ENCODE measurements at regions not wholly inside any gene's neighbourhood (a gene's known extent, or its start where the extent isn't known, plus 50 kb on each side); places are given as distances from the start of the nearest gene placed in this dataset.

DNA sequence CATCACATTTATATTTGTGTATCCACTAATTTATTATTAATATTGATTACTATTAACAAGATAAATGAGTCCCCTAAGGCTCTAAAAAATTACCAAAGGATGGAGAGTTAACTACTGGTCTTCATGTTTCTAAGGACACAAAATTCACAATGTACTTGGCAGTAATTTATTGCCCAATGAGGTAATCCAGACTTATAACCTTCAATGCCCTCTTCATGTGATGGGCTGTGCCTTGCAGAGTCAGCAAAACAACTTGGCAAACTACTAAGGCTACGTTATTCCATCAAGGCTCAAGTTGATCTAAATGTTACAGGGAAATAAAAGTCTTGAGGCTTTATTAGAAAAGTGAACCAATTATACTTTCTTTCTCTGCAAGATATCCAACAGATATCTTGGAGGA, 804.9 kb upstream of the NXPH2 start:
- no peak overlapping the region for H3K9ac ChIP-seq (ENCODE audit: low read length)
- CTCF ChIA-PET, result no interaction called here
- H2AFZ ChIP-seq (ENCODE audit: insufficient read depth, low read depth, low read length, poor library complexity, severe bottlenecking), result no peak overlapping the region
- no CpG with 5 or more reads among the region's 1 CpG for WGBS (ENCODE audit: insufficient coverage)
- intact Hi-C loops (cut with micrococcal nuclease), result no loop called here
- DNase-seq, result no peak
- no peaks in the 10 kb centered on the region for H3K79me2 ChIP-seq (ENCODE audit: control insufficient read depth, insufficient read depth, low read length)
- H4K20me1 ChIP-seq (ENCODE audit: control insufficient read depth, insufficient read depth, low read length, poor library complexity, severe bottlenecking), result no peaks in the 10 kb centered on the region
- Mint-ChIP-seq H3K27me3 (no peaks in the 10 kb centered on the region), H3K4me1 (no peaks in the 10 kb centered on the region), H3K4me3 (no peak overlapping the region), H3K27ac (no peak overlapping the region), H3K9me3 (ENCODE audit: insufficient read depth) (no peaks in the 10 kb centered on the region)
- H3K9me3 ChIP-seq (ENCODE audit: control extremely low read depth in 1 of 3, control insufficient read depth in 2 of 3, insufficient read depth in 1 of 3, low read length in 2 of 3), result no peaks in the 10 kb centered on the region
- no peaks in the 10 kb centered on the region for H3K27me3 ChIP-seq (replicated peaks in 1 of 4; ENCODE audit: control extremely low read depth in 1 of 4, control insufficient read depth in 3 of 4, insufficient read depth in 4 of 4, low read length in 3 of 4)
- no peaks in the 10 kb centered on the region for H3K36me3 ChIP-seq (replicated peaks in 1 of 2; ENCODE audit: control extremely low read depth in 1 of 2, control insufficient read depth in 1 of 2, extremely low read depth in 1 of 2, insufficient read depth in 2 of 2, low read length in 1 of 2)
- no peak for ATAC-seq (ENCODE audit: low read depth)
- H3K4me3 ChIP-seq (ENCODE audit: control extremely low read depth in 1 of 5, extremely low read depth in 1 of 5, insufficient read depth in 1 of 5, low read depth in 2 of 5, low read length in 4 of 5), result no peak overlapping the region
- no peak overlapping the region for H3K27ac ChIP-seq (ENCODE audit: low read length in 2 of 2)
- no peaks in the 10 kb centered on the region for H3K4me1 ChIP-seq (ENCODE audit: control insufficient read depth in 2 of 2, insufficient read depth in 2 of 2, low read length in 2 of 2)
- TF ChIP-seq EZH2 (IDR thresholded peaks at IDR 0.05; ENCODE audit: borderline replicate concordance, insufficient read depth, low read depth, low read length, poor library complexity, severe bottlenecking), result no peak
- TF ChIP-seq, protein P1, sequence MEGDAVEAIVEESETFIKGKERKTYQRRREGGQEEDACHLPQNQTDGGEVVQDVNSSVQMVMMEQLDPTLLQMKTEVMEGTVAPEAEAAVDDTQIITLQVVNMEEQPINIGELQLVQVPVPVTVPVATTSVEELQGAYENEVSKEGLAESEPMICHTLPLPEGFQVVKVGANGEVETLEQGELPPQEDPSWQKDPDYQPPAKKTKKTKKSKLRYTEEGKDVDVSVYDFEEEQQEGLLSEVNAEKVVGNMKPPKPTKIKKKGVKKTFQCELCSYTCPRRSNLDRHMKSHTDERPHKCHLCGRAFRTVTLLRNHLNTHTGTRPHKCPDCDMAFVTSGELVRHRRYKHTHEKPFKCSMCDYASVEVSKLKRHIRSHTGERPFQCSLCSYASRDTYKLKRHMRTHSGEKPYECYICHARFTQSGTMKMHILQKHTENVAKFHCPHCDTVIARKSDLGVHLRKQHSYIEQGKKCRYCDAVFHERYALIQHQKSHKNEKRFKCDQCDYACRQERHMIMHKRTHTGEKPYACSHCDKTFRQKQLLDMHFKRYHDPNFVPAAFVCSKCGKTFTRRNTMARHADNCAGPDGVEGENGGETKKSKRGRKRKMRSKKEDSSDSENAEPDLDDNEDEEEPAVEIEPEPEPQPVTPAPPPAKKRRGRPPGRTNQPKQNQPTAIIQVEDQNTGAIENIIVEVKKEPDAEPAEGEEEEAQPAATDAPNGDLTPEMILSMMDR (IDR thresholded peaks at IDR 0.05), result no peak
- POLR2A ChIA-PET, result no interaction called here
- no peak overlapping the region for H3K4me2 ChIP-seq (replicated peaks; ENCODE audit: low read depth, low read length, poor library complexity, severe bottlenecking)

DNA sequence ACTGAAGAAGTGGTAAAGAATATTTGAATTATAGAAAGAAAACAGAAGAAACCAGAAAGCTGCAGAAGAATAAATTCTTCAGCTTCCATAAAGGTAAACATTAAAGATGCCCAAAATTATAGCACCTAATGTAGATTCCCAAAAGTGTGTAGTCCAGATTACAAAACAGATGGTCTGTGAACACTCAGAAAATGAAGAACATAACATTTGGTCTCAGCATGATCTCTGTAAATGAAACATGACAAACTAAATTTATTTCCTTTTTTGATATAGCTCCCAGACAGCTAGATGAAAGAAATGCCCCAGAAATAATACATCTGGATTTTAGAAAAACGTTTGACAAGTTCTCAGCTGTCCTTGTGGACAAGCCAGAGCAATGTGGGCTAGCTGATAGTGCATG, 794.2 kb upstream of the NXPH2 start:
- Histone ChIP-seq H3K4me3 (ENCODE audit: control extremely low read depth in 1 of 5, extremely low read depth in 1 of 5, insufficient read depth in 1 of 5, low read depth in 2 of 5, low read length in 4 of 5) (no peak overlapping the region), H4K20me1 (ENCODE audit: control insufficient read depth, insufficient read depth, low read length, poor library complexity, severe bottlenecking) (no peaks in the 10 kb centered on the region), H3K79me2 (ENCODE audit: control insufficient read depth, insufficient read depth, low read length) (no peaks in the 10 kb centered on the region), H3K27me3 (replicated peaks in 1 of 4; ENCODE audit: control extremely low read depth in 1 of 4, control insufficient read depth in 3 of 4, insufficient read depth in 4 of 4, low read length in 3 of 4) (no peaks in the 10 kb centered on the region), H3K9me3 (ENCODE audit: control extremely low read depth in 1 of 3, control insufficient read depth in 2 of 3, insufficient read depth in 1 of 3, low read length in 2 of 3) (peaks cover 0 to 4% (median 0%) of the 10 kb centered on the region in 3 donors), H3K36me3 (replicated peaks in 1 of 2; ENCODE audit: control extremely low read depth in 1 of 2, control insufficient read depth in 1 of 2, extremely low read depth in 1 of 2, insufficient read depth in 2 of 2, low read length in 1 of 2) (no peaks in the 10 kb centered on the region), H3K4me2 (replicated peaks; ENCODE audit: low read depth, low read length, poor library complexity, severe bottlenecking) (no peak overlapping the region), H3K9ac (ENCODE audit: low read length) (no peak overlapping the region), H2AFZ (ENCODE audit: insufficient read depth, low read depth, low read length, poor library complexity, severe bottlenecking) (no peak overlapping the region), H3K4me1 (ENCODE audit: control insufficient read depth in 2 of 2, insufficient read depth in 2 of 2, low read length in 2 of 2) (no peaks in the 10 kb centered on the region), H3K27ac (ENCODE audit: low read length in 2 of 2) (no peak overlapping the region)
- Mint-ChIP-seq H3K4me1 (no peaks in the 10 kb centered on the region), H3K4me3 (no peak overlapping the region), H3K9me3 (ENCODE audit: insufficient read depth) (peaks cover 10% of the 10 kb centered on the region), H3K27ac (no peak overlapping the region), H3K27me3 (no peaks in the 10 kb centered on the region)
- POLR2A ChIA-PET, result no interaction called here
- intact Hi-C loops (cut with micrococcal nuclease), result no loop called here
- WGBS (ENCODE audit: insufficient coverage), result 10% methylated on average over 1 of the region's 1 CpG
- no peak for DNase-seq
- no peak for ATAC-seq (ENCODE audit: low read depth)
- TF ChIP-seq EZH2 (IDR thresholded peaks at IDR 0.05; ENCODE audit: borderline replicate concordance, insufficient read depth, low read depth, low read length, poor library complexity, severe bottlenecking), result no peak
- TF ChIP-seq, protein P1 (IDR thresholded peaks at IDR 0.05), result no peak
- CTCF ChIA-PET, result no interaction called here

Data from B cell (primary cell).